CD4-positive, alpha-beta T cell treated with Interleukin-10 for 1 hour (primary cell): ENCODE measurements at regions not wholly inside any gene's neighbourhood (a gene's known extent, or its start where the extent isn't known, plus 50 kb on each side); places are given as distances from the start of the nearest gene placed in this dataset.
"Not testable (repeated sequence)": the region's sequence is repeated elsewhere in the genome, so short reads cannot be mapped to it uniquely, and the experiment has no call there.

Experiments used
- DNase-seq: peaks from one replicate; pipeline ENCODE4 v3.0.0-alpha.2; 2020

DNA sequence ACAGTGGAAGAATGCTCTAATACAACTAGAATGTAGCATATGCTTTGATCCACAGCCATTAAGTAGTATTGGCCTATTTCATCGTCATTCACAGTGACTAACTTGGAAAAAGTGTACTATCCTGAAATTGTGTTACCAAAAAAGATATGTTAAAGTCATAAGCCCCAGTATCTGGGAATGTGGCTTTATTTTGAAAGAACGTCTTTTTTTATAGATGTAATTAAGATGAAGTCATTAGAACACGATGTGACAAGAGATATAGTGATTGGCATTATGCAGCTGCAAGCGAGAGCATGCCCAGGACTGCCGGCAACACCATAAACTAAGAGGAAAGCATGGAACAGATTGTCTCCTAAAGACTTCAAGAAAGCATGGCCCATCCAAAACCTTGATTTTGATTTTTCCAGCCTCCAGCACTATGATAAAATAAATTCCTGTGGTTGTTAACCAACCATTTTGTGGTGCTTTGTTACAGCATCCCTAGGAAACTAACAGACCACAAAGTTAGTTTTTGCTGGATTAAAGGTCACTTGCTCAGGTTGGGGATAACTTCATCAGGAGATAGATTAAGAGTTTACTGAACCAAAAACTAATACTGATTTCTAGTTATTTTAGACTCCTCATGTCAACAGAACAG, 870.6 kb upstream of the LRRC4C start:
- DNase-seq: no peak

DNA sequence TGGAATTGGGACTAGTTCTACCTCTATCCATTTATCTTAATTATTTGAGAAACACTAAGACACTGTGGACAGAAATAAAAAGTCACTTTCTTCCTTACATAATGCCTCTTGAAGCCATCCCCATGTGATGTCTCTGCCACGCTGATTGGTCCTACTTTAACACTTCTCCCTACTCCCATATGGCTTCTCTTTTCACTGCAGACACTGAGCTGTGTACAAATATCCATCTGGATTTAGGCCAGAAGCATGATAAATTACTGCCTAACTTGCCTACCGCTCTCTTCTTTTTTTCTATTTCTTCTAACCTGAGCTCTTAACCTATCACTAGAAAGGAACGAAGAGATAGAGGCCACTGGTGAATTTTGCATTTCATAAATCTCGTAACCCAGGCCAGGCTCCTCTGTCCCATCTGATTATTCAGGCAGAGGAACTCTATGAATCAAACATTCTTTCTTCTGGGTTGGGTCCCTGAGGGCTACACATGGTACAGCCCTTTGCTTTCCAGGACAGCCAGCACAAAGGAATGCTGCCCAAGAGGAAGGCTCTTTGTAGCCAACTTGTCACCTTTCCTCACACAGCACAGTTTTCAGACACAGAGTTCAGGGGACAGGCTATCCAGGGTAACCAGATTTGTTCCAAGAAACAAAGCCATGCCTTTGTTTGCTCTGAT, 878.5 kb upstream of the LRRC4C start:
- DNase-seq: no peak

DNA sequence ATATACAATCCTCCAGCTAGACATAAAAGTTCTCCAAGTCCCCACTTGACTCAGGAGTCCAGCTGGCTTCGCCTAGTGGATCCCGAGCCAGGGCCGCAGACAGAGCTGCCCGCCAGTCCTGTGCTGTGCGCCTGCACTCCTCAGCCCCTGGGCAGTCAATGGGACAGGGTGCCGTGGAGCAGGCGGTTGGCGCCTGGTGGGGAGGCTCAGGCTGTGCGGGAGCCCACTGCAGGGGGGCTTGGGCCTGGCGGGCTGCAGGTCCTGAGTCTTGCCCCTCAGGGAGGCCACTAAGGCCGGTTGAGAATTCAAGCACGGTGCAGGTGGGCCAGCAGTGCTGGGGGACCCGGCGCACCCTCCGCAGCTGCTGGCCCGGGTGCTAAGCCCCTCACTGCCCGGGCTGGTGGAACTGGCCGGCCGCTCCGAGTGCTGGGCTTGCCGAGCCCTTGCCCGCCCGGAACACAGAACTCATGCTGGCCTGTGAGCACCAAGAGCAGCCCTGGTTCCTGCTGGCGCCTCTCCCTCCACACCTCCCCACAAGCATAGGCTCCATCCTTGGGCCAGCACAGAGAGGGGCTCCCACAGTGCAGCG, 884.8 kb upstream of the LRRC4C start:
- no peak for DNase-seq

DNA sequence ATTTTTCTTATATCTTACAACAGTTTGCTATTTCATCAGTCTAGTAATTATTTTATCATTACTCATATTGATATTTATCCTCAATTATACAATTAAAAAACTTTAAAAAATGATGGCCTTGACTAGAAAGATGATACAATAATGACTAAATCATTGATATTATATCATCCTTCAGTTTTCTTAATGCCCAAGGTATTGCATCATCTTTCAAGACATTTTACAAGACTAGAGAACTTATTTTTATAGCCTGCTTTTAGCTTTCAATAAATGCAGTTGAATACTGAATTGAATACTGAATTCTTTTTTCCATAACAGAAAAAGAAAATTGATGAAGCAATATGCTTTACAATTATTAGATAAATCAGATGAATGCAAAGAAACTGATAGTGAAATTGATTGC, 886.5 kb upstream of the LRRC4C start:
- no peak for DNase-seq

DNA sequence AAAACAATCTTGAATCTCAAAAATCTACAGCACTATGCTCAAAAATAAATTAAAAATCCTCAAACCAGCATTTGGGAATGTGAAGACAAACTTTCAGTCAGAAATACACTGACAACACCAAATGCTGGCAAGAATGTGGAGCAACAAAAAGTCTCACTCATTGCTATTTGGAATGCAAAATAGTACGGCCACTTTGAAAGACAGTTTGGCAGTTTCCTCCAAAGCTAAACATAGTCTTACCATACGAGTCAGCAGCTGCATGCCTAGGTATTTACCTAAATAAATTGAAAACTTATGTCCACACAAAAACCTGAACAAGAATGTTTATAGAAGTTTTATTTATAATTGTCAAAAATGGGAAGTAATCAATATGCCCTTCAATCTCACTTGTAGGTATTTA, 904.2 kb upstream of the LRRC4C start:
- no peak for DNase-seq

DNA sequence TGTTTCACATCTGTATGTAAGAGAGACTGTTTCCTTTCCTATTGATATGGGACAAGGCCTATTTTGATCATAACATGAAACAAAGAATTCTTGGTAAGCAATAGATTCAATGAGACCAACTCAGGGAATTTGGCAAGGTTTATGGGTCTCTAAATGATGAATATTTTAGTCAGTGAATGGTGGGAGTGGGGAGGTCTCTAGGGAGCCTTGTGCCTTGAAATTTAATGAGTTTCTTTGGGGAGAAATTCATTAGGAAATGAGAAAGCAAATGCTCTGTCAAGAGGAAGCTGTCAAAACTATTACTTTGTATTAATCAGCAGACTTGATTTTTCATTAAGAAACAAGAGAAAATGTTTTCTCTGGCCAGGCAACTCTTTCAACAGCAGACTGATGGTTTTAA, 921.7 kb upstream of the API5 start:
- no peak for DNase-seq

DNA sequence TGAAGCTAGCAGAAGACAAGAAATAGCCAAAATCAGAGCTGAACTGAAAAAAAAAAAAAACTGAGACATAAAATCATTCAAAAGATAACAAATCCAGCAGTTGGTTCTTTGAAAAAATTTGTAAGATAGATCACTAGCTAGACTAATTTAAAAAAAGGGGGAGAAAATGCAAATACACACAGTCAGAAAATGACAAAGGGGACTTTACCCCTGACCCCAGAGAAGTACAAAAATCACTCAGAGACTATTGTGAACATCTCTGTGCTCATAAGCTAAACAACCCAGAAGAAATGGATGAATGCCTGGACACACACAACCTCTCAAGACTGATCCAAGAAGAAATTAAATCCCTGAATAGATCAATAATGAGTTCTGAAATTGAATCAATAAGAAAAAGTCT, 914.3 kb upstream of the API5 start:
- no peak for DNase-seq

DNA sequence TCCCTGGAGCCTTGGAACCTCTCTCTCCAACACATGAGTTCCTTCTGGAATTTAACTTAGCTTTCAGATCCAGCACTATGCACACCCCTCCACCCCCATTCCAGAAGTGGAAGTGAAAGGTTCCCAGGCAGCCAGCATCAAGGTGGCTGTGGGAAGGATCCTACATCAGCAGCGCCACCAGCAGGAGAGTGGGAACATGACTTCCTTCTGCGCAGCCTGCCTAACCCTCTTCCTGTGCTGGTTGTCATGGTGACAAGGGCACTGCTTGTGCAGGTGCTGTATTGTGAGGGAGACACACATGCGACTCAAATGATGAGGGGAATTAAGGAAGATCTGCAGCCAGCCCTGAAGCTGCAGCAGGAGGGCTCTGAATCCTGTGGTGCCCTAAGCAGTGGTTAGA, 904.5 kb upstream of the API5 start:
- DNase-seq: no peak

DNA sequence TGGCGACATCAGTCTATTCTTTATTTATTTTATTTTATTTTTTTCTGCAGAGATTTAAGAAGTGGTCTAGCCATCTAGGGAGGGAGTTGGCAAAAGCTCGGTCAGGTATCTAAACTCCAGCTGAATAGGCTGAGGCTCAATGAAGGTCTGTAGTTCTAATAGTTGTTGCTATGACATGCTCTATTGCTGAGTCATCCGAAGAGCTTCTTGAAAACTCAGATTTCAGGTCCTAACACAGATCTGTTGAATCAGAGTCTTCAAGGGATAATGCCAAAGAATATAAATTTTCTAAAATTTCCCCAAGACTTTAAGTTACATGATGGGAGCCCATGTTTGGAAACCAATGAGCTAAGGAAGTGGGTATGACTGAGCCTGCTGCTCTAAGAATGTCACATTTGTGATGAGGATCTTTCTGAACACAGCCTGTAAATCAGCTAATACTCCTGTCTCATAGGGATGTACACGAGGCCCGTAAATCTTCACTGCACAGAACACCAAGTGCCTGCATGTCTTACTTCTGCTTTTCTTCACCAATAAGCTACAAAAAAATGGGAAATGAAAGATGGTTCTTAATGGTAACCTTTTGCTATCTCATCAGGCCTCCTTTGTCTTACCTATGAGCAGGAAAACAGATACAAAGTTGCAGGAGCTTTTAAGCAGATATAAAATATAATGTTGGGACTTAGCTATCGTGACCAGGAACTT, 901.4 kb upstream of the API5 start:
- no peak for DNase-seq

DNA sequence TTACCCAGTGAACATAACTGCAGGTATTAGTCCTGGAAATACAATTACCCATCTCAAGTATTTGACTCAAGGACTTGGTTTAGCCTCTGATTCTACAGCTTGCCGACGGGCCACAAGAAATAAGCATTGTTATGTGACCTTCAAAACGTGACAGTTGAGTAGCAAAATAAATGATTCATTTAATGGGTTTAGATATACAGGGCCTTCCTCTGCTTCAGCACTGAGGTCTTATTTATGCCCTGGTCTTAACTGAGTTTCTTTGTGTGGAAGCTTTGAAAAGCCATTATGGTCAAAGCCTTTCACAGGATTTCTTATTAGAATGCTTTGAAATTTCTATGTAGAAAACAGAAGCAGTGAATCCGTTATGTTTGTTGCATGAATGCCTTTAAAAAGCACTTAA, 899.2 kb upstream of the API5 start:
- DNase-seq: no peak

DNA sequence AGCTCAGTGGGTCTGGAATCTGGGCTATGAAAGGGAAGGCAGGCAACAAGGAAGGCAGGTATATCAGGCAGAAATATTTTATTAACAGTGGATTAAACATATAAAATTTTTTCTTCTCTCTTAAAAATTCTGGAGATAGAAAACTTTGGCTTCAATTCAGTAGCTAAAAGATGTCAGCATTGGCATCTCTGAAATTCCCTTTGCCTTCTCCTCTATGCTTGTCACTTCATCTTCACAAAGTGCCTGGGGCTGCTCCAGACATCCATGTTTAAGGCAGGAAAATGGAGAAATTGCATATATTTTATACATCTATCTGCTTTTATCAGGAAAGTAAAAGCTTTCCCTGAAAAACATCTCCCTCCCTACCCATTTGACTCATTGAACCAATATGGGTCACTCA, 894.1 kb upstream of the API5 start:
- no peak for DNase-seq

DNA sequence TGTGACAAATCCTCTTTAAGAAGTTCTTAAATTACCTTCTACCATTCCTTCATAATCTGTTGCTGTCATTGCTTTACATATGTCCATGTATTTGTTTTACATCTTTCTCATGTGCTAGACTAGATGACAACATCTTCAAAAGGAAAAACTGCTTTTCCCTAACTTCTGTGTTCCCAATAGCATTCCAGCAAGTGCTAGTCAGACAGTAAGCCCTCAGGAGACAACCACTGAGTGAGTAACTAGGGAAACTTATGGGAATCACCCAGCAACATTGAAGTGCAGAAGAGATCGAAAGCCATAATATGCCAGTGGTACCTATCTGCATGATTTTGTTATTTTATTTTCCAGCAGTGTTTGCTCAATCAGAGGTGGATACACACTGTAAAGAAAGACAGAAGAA, 889.7 kb upstream of the API5 start:
- no peak for DNase-seq

DNA sequence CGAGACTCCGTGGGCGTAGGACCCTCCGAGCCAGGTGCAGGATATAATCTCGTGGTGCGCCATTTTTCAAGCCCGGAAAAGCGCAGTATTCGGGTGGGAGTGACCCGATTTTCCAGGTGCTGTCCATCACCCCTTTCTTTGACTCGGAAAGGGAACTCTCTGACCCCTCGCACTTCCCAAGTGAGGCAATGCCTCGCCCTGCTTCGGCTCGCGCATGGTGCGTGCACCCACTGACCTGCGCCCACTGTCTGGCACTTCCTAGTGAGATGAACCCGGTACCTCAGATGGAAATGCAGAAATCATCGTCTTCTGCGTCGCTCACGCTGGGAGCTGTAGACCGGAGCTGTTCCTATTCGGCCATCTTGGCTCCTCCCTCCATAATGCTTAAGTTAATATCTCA, 876.9 kb upstream of the API5 start:
- not testable (repeated sequence) for DNase-seq

DNA sequence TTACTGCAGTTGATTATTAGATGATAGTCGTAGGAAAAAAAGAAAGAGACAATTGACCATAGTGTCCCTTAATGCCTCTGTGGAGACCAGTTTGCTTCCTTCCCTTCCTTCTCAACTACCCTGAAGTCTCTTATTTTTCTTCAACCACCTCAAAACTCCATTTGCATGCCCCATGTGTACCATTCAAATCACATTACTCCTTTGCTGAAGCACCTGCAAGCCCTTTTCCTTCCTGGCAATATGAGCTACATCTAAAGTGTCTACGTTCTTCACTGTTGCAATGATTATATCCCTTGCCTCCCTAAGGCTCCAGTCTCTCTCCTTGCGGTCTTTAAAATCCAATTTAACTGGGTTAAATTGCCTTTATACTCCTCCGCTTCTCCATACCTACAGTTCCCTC, 867.4 kb upstream of the API5 start:
- no peak for DNase-seq

DNA sequence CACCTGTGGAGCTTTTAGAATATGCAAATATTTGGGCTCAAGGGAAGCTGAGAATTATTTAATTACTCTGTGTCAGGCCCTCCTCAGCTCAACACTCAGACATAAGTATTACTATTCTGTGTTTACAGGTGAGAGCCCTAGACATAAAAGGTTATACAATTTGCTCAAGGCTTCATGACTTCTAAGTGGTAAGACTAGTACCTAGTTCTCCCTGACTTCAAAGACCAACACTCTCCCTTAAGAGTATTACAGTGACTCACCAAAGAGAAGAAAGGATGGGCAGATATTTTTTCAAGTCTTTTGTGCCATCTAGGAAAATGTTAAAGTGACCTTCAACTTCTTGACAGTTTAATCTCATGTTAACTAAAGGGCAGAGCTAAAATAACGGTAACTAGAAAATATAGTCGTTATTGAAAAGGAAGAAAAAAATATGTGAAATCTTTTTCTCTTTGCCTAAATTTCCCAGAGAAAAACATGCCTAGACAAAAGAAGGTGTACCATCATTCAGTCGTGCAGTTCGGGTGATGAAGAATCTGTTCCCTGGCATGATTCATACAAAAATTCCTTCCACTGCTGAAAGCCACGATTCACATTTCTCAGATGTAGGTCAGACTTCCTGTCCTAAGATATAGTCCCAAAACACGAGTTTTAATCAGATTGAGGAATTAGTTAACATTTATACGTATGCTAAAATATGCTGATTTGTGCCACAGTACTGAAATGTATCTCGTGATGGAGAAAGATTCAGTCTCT, 849.1 kb upstream of the API5 start:
- DNase-seq: no peak

DNA sequence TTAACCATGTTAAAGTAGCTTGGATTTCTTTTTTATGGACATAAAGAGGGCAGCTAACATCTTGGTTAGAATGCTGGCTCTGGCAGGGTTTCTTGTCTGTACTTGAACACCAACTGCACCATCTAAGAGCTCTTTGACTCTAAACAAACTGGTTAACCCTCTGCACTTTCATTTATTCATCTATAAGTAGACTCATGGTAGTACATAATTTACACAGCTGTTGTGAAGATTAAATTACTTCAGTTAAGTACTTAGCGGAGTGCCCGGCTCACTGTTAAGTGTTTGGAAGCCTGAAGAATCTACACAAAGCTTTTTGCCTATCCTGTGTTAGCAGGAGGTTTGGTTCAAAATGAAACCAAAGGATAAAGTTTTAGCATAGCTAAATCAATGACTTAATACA, 846.2 kb upstream of the API5 start:
- no peak for DNase-seq

DNA sequence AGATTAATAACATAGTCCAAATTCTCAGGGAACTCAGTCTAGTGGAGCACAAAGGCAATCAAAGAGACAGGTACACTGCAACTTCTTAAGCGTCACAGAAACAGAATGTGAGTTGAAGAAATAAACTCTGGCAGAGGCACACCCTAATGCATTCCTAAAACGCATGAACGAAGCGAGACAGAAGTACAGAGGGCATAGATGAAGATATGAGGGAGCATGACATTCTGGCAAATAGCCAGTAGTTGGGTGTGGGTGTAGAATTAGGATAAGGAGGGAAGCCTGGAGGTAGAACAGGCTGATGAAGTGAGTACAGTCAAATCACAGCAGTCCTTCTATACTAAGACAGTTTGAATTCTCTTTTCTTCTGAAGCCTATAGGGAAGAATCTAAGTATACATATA, 838.7 kb upstream of the API5 start:
- no peak for DNase-seq

DNA sequence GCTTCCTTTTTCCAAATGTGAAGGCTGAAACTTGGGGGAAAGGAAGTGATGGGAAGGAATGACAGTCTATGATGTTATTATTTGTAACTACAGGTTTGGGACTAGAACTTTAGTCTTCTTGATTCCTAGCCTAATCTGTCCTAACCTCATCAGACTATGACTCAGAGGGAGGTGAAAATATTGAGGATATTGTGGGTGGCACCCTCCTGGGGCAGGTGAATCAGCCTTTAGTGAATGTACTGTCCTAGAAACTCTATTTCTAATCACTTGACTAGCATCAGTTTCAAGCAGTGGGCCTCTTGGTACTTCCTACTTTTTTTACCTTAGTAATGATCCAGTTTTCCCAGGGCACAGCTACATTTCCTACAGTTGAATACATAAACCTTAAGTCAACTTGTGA, 829.0 kb upstream of the API5 start:
- DNase-seq: no peak

DNA sequence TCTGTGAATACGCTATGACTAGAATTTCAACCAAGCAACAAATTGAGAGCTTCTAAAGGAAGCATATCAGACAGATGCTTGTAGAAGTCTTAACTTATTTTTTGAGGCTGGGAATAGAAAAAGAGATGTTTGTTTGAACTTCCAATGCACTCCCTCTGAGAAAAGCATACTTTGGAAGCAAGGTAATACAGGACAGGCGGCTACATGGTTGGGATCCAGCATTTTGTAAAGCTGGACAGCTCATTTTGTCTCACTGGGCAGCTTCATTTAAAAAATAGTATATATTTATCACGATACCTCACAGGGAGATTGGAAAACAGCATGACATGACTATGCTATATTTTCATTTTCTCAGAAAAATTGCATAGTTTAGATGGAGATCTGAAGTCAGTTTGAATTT, 821.3 kb upstream of the API5 start:
- DNase-seq: no peak

DNA sequence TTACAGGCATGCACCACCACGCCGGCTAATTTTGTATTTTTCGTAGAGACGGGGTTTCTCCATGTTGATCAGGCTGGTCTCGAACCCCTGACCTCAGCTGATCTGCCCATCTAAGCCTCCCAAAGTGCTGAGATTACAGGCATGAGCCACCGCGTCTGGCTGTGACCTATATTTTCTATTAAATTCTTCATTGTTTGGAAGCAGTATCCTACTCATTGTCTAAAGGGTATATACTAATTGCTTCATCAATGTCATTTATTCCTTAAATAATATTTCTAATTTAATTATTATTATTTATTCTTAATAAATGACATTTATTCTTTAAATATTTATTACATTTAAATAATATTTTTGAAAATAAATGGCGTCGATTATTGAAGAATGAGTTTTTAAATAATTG, 817.3 kb upstream of the API5 start:
- DNase-seq: no peak

DNA sequence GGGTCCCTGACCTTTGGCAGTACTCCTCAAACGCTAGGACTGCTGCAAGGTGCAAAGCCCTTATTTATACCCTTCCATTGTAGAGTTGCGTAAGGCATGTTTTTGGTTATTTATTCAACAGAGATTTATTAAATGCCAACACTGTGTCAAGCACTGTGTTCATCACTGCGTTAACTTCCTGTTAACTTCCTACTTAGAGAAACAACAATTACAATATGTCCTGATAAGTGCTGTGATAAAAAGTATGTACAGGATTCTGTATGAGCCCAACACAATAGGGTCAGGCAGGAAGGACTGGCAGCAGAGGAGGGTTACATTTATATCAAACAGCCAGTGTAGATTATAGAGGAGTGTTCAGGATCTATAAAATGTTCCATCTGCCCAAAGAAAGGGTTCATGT, 812.8 kb upstream of the API5 start:
- DNase-seq: no peak

DNA sequence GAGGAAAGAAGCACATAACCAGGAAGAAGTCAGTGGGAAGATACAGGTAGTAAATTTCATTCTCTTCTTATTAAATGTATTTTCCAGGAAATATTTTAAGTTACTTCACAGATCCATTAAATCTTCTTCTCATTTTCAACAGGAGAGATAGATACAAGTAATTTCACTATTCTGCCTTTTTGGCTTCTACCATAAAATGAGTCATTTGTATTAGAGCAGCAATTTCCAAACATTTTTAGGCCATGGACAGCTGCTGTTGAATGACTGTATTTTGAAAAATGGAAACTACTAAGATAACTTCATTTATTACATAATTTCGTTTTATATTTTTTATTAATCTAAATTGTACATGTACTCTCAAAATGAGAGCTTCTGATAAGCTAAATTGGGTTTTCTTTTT, 809.6 kb upstream of the API5 start:
- DNase-seq: no peak

DNA sequence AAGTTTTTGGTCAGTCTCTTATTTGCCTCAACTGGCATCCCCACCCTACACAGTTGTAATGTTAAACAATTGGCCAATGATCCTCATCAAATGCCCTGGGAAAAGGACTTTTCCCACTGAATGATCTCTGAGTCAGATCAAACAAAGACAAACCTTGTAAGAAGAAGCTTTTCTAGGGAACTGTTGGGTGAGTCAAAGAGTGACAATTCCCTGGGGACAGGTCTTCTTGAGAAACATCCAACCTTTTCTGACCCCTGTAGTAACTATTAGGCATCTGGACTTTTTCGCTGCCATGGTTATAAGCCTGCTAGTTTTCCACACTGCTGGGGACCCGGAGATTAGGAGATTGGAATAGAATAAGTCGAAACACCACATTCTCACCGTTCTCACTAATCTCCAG, 789.8 kb upstream of the API5 start:
- no peak for DNase-seq
